Activated B cell treated with CpG ODN at 0.5 μM for 24 hours (primary cell): ENCODE measurements at regions not wholly inside any gene's neighbourhood (a gene's known extent, or its start where the extent isn't known, plus 50 kb on each side); places are given as distances from the start of the nearest gene placed in this dataset.

Source experiments
- ATAC-seq: fragments of 200-7000 bp; cut with Tn5 transposase; one replicate; pipeline ENCODE4 v1.10.0; 2021; ENCODE audit warnings: low read depth, mild to moderate bottlenecking, moderate library complexity
- CTCF ChIA-PET: fragments of 350-600 bp; sonication (Branson Sonifier 250); formaldehyde crosslinking; loops from one replicate; lab custom pipeline; 2021; ENCODE audit warnings: antibody characterized with exemption; lab: Charles Lee
- POLR2A ChIA-PET: fragments of 350-600 bp; sonication (Branson Sonifier 250); formaldehyde crosslinking; loops from one replicate; lab custom pipeline; 2021; ENCODE audit warnings: antibody characterized with exemption; lab: Charles Lee
- DNase-seq: peaks from one replicate; pipeline ENCODE4 v3.0.0; 2022
- H3K27ac Mint-ChIP-seq: one replicate; pipeline ENCODE4 v1.8.0; 2020; ENCODE audit warnings: mixed read lengths
- H3K27me3 Mint-ChIP-seq: one replicate; pipeline ENCODE4 v1.8.0; 2021; ENCODE audit warnings: mixed read lengths
- H3K36me3 Mint-ChIP-seq: one replicate; pipeline ENCODE4 v1.8.0; 2021; ENCODE audit warnings: low read depth, mixed read lengths
- H3K4me1 Mint-ChIP-seq: one replicate; pipeline ENCODE4 v1.8.0; 2021; ENCODE audit warnings: mixed read lengths
- H3K4me3 Mint-ChIP-seq: one replicate; pipeline ENCODE4 v1.8.0; 2020; ENCODE audit warnings: mild to moderate bottlenecking, mixed read lengths
- H3K9me3 Mint-ChIP-seq: one replicate; pipeline ENCODE4 v1.8.0; 2020; ENCODE audit warnings: mixed read lengths
- intact Hi-C: fragments of 100-400 bp; cut with micrococcal nuclease; formaldehyde crosslinking; loops from one replicate; pipeline ENCODE4 v1.15.1; 2024
- TF ChIP-seq, protein P1 (sequence below): fragments of 200-600 bp; IDR thresholded peaks from one replicate; pipeline ENCODE4 v1.8.0; 2022; ENCODE audit warnings: antibody characterized with exemption, mild to moderate bottlenecking

DNA sequence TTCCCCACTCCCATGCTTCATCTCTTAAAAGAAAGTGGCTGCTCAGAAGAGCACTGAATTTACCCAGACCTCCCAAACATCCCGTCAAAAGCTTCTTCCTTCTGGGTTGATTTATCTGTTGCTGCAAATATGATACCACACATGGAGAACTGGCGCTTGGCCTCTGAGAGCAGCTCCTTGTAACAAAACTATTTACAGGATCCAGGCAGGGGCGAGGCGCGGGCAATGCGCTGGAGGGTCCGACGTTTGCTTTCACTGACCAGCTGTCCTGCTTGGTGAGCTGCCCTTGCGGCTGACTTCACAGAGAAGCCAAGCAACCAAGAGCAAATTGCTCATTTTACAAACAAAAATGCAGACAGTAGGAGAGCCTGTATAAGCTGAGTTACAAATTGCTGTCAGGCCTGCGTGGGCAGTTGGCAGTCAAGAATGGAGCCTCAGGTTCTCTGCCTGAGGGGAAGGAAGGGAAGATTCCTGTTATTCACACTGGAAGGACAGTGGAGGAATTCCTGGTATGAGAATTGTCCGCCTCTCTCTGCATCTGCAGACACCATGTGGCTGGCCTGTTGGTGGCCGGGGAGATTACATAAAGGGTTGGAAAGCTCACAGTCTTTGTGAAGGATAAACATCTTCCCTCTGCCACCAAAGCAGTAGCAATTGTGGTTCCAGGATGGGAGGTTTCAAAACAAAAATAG, 192.2 kb upstream of the LEF1 start:
- intact Hi-C loops: no loop called here
- ChIA-PET CTCF (no interaction called here), POLR2A (no interaction called here)
- Mint-ChIP-seq H3K9me3 (no peaks in the 10 kb centered on the region), H3K27me3 (peaks cover 12% of the 10 kb centered on the region), H3K4me3 (no peak overlapping the region), H3K4me1 (no peaks in the 10 kb centered on the region), H3K27ac (no peak overlapping the region), H3K36me3 (no peaks in the 10 kb centered on the region)
- TF ChIP-seq, protein P1, sequence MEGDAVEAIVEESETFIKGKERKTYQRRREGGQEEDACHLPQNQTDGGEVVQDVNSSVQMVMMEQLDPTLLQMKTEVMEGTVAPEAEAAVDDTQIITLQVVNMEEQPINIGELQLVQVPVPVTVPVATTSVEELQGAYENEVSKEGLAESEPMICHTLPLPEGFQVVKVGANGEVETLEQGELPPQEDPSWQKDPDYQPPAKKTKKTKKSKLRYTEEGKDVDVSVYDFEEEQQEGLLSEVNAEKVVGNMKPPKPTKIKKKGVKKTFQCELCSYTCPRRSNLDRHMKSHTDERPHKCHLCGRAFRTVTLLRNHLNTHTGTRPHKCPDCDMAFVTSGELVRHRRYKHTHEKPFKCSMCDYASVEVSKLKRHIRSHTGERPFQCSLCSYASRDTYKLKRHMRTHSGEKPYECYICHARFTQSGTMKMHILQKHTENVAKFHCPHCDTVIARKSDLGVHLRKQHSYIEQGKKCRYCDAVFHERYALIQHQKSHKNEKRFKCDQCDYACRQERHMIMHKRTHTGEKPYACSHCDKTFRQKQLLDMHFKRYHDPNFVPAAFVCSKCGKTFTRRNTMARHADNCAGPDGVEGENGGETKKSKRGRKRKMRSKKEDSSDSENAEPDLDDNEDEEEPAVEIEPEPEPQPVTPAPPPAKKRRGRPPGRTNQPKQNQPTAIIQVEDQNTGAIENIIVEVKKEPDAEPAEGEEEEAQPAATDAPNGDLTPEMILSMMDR: no peak
- no peak for ATAC-seq
- DNase-seq: no peak

DNA sequence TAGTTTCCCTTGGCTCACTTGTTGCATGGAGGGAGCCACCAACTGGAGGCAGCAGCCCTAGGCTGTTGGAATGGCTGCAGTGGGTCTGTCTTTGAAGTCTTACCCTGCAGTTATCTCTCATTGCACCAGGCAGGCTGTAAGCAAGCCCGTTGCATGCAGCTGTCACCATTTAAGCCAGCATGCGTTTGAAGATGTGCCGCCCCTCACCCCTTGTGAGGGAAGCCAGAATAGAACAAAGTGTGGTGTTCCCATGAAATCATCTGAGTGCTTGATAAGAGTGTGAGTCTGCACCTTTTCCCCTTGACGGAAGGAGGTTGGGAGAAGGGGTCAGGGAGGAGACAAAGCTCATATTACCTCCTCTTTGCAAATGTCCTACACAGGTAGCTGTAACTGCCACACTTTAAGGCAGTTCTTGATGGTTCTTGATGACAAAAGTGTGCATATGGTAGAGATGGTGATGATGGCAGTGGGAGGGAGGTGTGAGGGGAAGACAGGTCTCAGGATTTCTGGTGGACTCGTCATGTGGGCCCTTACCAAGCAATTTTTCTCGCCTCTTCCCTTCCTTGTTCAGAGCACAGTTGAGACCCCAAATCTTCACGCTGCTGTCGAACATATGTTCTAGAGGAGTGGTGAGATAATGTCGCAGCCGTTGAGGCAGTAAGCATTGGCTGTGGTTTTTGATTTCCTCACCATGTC, 191.4 kb upstream of the LEF1 start:
- Mint-ChIP-seq H3K27me3 (peaks cover 12% of the 10 kb centered on the region), H3K4me1 (no peaks in the 10 kb centered on the region), H3K4me3 (no peak overlapping the region), H3K27ac (no peak overlapping the region), H3K36me3 (no peaks in the 10 kb centered on the region), H3K9me3 (no peaks in the 10 kb centered on the region)
- DNase-seq (no peak), ATAC-seq (no peak)
- POLR2A ChIA-PET: no interaction called here
- TF ChIP-seq, protein P1: no peak
- intact Hi-C loops: no loop called here
- CTCF ChIA-PET: no interaction called here

DNA sequence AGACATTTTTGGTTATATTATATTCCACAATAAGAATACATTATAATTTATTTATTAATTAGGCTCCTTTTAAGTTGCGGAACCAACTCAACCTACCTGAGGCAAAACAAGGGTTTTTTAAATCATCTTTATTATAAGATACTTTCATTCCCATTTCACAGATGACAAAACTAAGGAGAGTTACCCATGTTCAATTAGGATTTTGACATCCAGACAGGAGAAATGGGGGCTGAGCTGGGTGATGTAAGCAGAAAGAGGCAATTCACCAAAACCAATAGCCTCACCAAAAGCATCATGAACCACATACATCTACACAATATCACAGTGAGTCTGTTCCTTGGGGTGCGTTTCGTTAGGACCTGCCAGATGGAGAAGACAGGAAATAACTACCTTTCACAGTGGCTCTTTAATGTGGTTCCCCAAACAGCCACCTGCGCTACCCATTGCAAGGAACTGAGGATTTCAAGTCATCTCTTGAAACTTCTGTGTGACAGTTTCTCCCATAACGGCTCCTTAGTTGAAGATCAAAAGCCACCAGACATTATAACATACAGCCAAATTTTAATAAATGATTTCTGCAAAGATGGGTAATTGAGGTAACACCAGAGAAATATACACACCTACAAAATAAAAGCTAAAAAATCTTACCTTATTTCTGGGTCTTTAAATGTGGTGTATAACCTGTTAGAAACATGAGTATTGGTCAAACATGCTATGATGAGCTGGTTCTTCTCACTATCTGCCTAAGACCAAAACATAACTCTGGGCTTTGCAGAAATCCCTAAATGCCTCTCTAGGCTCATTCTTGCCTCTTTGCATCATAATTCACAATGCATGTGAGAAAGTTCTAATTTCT, 190.6 kb upstream of the LEF1 start:
- Mint-ChIP-seq H3K36me3 (no peaks in the 10 kb centered on the region), H3K27me3 (peaks cover 12% of the 10 kb centered on the region), H3K27ac (no peak overlapping the region), H3K9me3 (no peaks in the 10 kb centered on the region), H3K4me1 (no peaks in the 10 kb centered on the region), H3K4me3 (no peak overlapping the region)
- CTCF ChIA-PET: no interaction called here
- intact Hi-C loops: no loop called here
- TF ChIP-seq, protein P1: no peak
- ATAC-seq: no peak
- POLR2A ChIA-PET: no interaction called here
- no peak for DNase-seq

DNA sequence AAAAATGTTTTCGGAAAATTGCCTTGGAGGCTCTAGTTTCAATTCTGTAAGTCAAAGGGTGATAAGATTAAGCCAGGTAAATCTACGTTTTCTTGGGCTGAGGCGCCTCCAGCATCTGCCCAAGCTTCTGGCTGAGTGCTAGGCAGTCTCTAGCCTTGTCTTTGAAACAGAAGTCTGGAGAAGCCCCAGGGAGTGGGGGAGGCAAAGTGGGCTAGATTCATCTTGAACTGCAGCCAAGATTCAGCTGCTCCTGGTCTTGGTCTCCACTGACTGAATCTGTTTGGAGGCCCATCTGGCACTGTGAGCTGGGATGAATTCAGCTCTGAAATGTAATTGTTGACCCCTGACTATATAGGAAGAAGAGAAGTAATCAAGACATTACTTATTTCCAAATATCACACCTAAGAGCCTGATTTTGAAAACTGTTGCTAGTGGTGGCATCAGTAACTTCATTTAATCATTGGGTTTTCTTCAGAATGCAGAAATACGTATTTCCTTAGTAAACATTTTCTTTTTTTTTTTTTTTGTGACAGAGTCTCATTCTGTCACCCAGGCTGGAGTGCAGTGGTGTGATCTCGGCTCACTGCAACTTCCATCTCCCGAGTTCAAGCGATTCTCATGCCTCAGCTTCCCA, 187.3 kb upstream of the LEF1 start:
- intact Hi-C loops: no loop called here
- POLR2A ChIA-PET: no interaction called here
- Mint-ChIP-seq H3K9me3 (no peaks in the 10 kb centered on the region), H3K27me3 (peaks cover 8% of the 10 kb centered on the region), H3K36me3 (no peaks in the 10 kb centered on the region), H3K4me1 (no peaks in the 10 kb centered on the region), H3K27ac (no peak overlapping the region), H3K4me3 (no peak overlapping the region)
- no peak for DNase-seq
- CTCF ChIA-PET: no interaction called here
- ATAC-seq: no peak
- TF ChIP-seq, protein P1: no peak
